GM12878 (cell line): ENCODE measurements at regions not wholly inside any gene's neighbourhood (a gene's known extent, or its start where the extent isn't known, plus 50 kb on each side); places are given as distances from the start of the nearest gene placed in this dataset.

Experiments
- ATAC-seq: fragments of 200-7000 bp; cut with Tn5 transposase; 3 replicates; pipeline ENCODE4 v1.9.1; 2020; ENCODE audit warnings: mild to moderate bottlenecking, moderate library complexity
- BruUV-seq: library from RNA; stranded (reverse); fragments of 400-500 nt; replicated peaks from 2 replicates; lab custom pipeline; 2021; lab: Mats Ljungman, UMichigan
- CTCF ChIA-PET: fragments of 300-600 bp; sonication (Branson Sonifier 250); formaldehyde crosslinking; extraction: SDS; loops from one replicate; lab custom pipeline; 2021; ENCODE audit warnings: inconsistent platforms; lab: Yijun Ruan, JAX
- POLR2A ChIA-PET: fragments of 350-600 bp; formaldehyde crosslinking; extraction: SDS; loops from one replicate; lab custom pipeline; 2021; ENCODE audit warnings: inconsistent platforms; lab: Charles Lee
- RAD21 ChIA-PET: fragments of 300-600 bp; sonication (Branson Sonifier 250); formaldehyde crosslinking; loops from one replicate; lab custom pipeline; 2023; ENCODE audit warnings: antibody characterized with exemption; ENCODE audit not compliant: unreplicated experiment; lab: Charles Lee
- SMC1A ChIA-PET: fragments of 300-600 bp; sonication (Branson Sonifier 250); formaldehyde crosslinking; loops from one replicate; lab custom pipeline; 2023; ENCODE audit not compliant: unreplicated experiment, uncharacterized antibody; lab: Charles Lee
- DNase-seq: peaks from one replicate; pipeline ENCODE4 v3.0.0-alpha.2; 2011; ENCODE audit warnings: low read depth, low spot score
- FAIRE-seq: peaks from 3 replicates; lab custom pipeline; 2011; peaks lifted over from hg19 to GRCh38; lab: Jason Lieb, UNC
- H2AFZ ChIP-seq: 2 replicates; pipeline ENCODE4 v1.6.0; 2011; ENCODE audit warnings: low read depth, low read length, control low read depth; ENCODE audit not compliant: control insufficient read depth
- H3K27ac ChIP-seq: 2 replicates; pipeline ENCODE4 v1.5.1; 2011; ENCODE audit warnings: control low read depth; ENCODE audit not compliant: control insufficient read depth, insufficient read depth
- H3K27me3 ChIP-seq, 2 experiments: replicated peaks in 1 of 2; 2 replicates each; pipeline versions ENCODE4 v1.6.0 to v1.6.1; 2011; ENCODE audit warnings: low read length in 1 of 2; ENCODE audit not compliant: control insufficient read depth in 2 of 2, insufficient read depth in 2 of 2
- H3K36me3 ChIP-seq, 2 experiments: 2 replicates each; pipeline ENCODE4 v1.5.1; 2011; ENCODE audit warnings: low read length in 1 of 2; ENCODE audit not compliant: control insufficient read depth in 2 of 2, insufficient read depth in 2 of 2
- H3K4me1 ChIP-seq: 2 replicates; pipeline ENCODE4 v1.6.1; 2011; ENCODE audit warnings: mild to moderate bottlenecking, low read length, moderate library complexity, mixed read lengths; ENCODE audit not compliant: control insufficient read depth, insufficient read depth
- H3K4me2 ChIP-seq: 2 replicates; pipeline ENCODE4 v1.6.0; 2011; ENCODE audit warnings: control low read depth; ENCODE audit not compliant: control insufficient read depth, insufficient read depth
- H3K4me3 ChIP-seq: fragments of 200-600 bp; sonication (generic); 2 replicates; pipeline ENCODE4 v1.5.1; 2016
- H3K79me2 ChIP-seq: 2 replicates; pipeline ENCODE4 v1.6.0; 2011; ENCODE audit warnings: low read length; ENCODE audit not compliant: control insufficient read depth, insufficient read depth
- H3K9ac ChIP-seq: 2 replicates; pipeline ENCODE4 v1.8.0; 2011; ENCODE audit warnings: low read length, control low read depth, mixed read lengths; ENCODE audit not compliant: control insufficient read depth, insufficient read depth
- H3K9me3 ChIP-seq: replicated peaks from 3 replicates; pipeline ENCODE4 v1.5.1; 2011; ENCODE audit warnings: mild to moderate bottlenecking, low read length; ENCODE audit not compliant: control insufficient read depth, insufficient read depth
- H4K20me1 ChIP-seq: 2 replicates; pipeline ENCODE4 v1.6.0; 2011; ENCODE audit not compliant: control insufficient read depth, insufficient read depth
- BRCA1 ChIP-seq: IDR thresholded peaks from 2 replicates; pipeline ENCODE4 v1.6.1; 2011; ENCODE audit warnings: low read depth, low read length, improper control_type of control experiment
- ELK1 ChIP-seq: IDR thresholded peaks from 2 replicates; pipeline ENCODE4 v1.6.1; 2012; ENCODE audit warnings: low read depth, low read length, improper control_type of control experiment
- JUND ChIP-seq: IDR thresholded peaks from 2 replicates; pipeline ENCODE4 v1.6.1; 2012; ENCODE audit warnings: low read depth, mild to moderate bottlenecking, low read length, improper control_type of control experiment, moderate library complexity
- SP1 ChIP-seq: IDR thresholded peaks from one replicate; pipeline ENCODE4 v1.6.1; 2011; ENCODE audit warnings: low read depth, low read length
- WGBS: methylation state at CpG from one replicate; pipeline ENCODE4 v1.1.6; 2016; ENCODE audit warnings: low lambda C conversion rate; ENCODE audit not compliant: insufficient replicate concordance, insufficient coverage; ENCODE audit errors: missing lambda C conversion rate; 5-methylcytosine and 5-hydroxymethylcytosine counted together
- in situ Hi-C: fragments of 300-500 bp; cut with MboI; formaldehyde crosslinking; loops from 9 replicates; pipeline ENCODE4 v1.14.3; 2018; ENCODE audit warnings: mixed read lengths
- intact Hi-C: fragments of 100-400 bp; cut with micrococcal nuclease; formaldehyde crosslinking; loops from one replicate; pipeline ENCODE4 v1.14.2; 2022; ENCODE audit not compliant: unreplicated experiment
- TF ChIP-seq, protein P1 (sequence below): fragments of 450-650 bp; IDR thresholded peaks from 2 replicates; pipeline ENCODE4 v1.6.1; 2018; ENCODE audit warnings: borderline replicate concordance, mild to moderate bottlenecking; ENCODE audit not compliant: partially characterized antibody
- TF ChIP-seq, protein P2 (sequence below): fragments of 450-650 bp; IDR thresholded peaks from 2 replicates; pipeline ENCODE4 v1.6.1; 2017; ENCODE audit warnings: low read depth, mild to moderate bottlenecking, moderate library complexity

GRCh38 chr3:164658125-164658524 lies 420.2 kb downstream of the SI start:
- Histone ChIP-seq H3K9me3 (no peaks in the 10 kb centered on the region), H2AFZ (no peak overlapping the region), H3K9ac (no peak overlapping the region), H3K79me2 (no peaks in the 10 kb centered on the region), H3K4me3 (no peak overlapping the region), H3K36me3 (no peaks in the 10 kb centered on the region), H3K27ac (no peak overlapping the region), H3K4me2 (no peak overlapping the region), H3K4me1 (no peaks in the 10 kb centered on the region), H3K27me3 (no peaks in the 10 kb centered on the region), H4K20me1 (no peaks in the 10 kb centered on the region)
- in situ Hi-C loops (no loop called here), intact Hi-C loops (no loop called here)
- POLR2A ChIA-PET, result no interaction called here
- SMC1A ChIA-PET, result interaction anchor here (1.9 kb wide), 1 partner anchor 9 kb away, joined by 4 read pairs; no protein-coding TSS in a partner anchor
- RAD21 ChIA-PET, result no interaction called here
- ATAC-seq (no peak), DNase-seq (no peak), FAIRE-seq (no peak)
- TF ChIP-seq, protein P1, sequence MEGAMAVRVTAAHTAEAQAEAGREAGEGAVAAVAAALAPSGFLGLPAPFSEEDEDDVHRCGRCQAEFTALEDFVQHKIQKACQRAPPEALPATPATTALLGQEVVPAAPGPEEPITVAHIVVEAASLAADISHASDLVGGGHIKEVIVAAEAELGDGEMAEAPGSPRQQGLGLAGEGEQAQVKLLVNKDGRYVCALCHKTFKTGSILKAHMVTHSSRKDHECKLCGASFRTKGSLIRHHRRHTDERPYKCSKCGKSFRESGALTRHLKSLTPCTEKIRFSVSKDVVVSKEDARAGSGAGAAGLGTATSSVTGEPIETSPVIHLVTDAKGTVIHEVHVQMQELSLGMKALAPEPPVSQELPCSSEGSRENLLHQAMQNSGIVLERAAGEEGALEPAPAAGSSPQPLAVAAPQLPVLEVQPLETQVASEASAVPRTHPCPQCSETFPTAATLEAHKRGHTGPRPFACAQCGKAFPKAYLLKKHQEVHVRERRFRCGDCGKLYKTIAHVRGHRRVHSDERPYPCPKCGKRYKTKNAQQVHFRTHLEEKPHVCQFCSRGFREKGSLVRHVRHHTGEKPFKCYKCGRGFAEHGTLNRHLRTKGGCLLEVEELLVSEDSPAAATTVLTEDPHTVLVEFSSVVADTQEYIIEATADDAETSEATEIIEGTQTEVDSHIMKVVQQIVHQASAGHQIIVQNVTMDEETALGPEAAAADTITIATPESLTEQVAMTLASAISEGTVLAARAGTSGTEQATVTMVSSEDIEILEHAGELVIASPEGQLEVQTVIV, result no peak
- TF ChIP-seq BRCA1 (no peak), SP1 (no peak), JUND (no peak), ELK1 (no peak)
- TF ChIP-seq, protein P2, sequence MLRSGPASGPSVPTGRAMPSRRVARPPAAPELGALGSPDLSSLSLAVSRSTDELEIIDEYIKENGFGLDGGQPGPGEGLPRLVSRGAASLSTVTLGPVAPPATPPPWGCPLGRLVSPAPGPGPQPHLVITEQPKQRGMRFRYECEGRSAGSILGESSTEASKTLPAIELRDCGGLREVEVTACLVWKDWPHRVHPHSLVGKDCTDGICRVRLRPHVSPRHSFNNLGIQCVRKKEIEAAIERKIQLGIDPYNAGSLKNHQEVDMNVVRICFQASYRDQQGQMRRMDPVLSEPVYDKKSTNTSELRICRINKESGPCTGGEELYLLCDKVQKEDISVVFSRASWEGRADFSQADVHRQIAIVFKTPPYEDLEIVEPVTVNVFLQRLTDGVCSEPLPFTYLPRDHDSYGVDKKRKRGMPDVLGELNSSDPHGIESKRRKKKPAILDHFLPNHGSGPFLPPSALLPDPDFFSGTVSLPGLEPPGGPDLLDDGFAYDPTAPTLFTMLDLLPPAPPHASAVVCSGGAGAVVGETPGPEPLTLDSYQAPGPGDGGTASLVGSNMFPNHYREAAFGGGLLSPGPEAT, result no peak
- 0% methylated on average over 1 of the region's 1 CpG for WGBS
- no TSS peak for BruUV-seq
- CTCF ChIA-PET, result no interaction called here
